Calu3 (cell line): ENCODE measurements at regions not wholly inside any gene's neighbourhood (a gene's known extent, or its start where the extent isn't known, plus 50 kb on each side); places are given as distances from the start of the nearest gene placed in this dataset.

Experiments
- BruUV-seq: library from RNA; stranded (reverse); fragments of 400-500 nt; replicated peaks from 2 replicates; lab custom pipeline; 2021; lab: Mats Ljungman, UMichigan
- CTCF ChIA-PET: fragments of 300-600 bp; sonication (Branson Sonifier 250); formaldehyde crosslinking; loops from one replicate; lab custom pipeline; 2022; ENCODE audit warnings: antibody characterized with exemption; lab: Charles Lee
- DNase-seq: peaks from one replicate; pipeline ENCODE4 v3.0.0; 2022
- H3K27ac Mint-ChIP-seq: one replicate; pipeline ENCODE4 v1.8.0; 2022; ENCODE audit warnings: mixed read lengths; ENCODE audit not compliant: unreplicated experiment
- H3K27me3 Mint-ChIP-seq: one replicate; pipeline ENCODE4 v1.8.0; 2022; ENCODE audit warnings: mixed read lengths; ENCODE audit not compliant: unreplicated experiment
- H3K36me3 Mint-ChIP-seq: one replicate; pipeline ENCODE4 v1.8.0; 2022; ENCODE audit warnings: mild to moderate bottlenecking, moderate library complexity, mixed read lengths; ENCODE audit not compliant: insufficient read depth, unreplicated experiment
- H3K4me1 Mint-ChIP-seq: one replicate; pipeline ENCODE4 v1.8.0; 2022; ENCODE audit warnings: mild to moderate bottlenecking, low read depth, mixed read lengths; ENCODE audit not compliant: unreplicated experiment
- H3K4me3 Mint-ChIP-seq: one replicate; pipeline ENCODE4 v1.8.0; 2022; ENCODE audit warnings: mild to moderate bottlenecking, low read depth, moderate library complexity, mixed read lengths; ENCODE audit not compliant: unreplicated experiment
- H3K9me3 Mint-ChIP-seq: one replicate; pipeline ENCODE4 v1.8.0; 2022; ENCODE audit warnings: low read depth, mixed read lengths; ENCODE audit not compliant: unreplicated experiment
- intact Hi-C: fragments of 100-400 bp; cut with micrococcal nuclease; formaldehyde crosslinking; loops from one replicate; pipeline ENCODE4 v1.10.0; 2022; ENCODE audit not compliant: unreplicated experiment
- TF ChIP-seq, protein P1 (sequence below): fragments of 200-600 bp; IDR thresholded peaks from one replicate; pipeline ENCODE4 v1.8.0; 2022; ENCODE audit warnings: antibody characterized with exemption; ENCODE audit not compliant: unreplicated experiment

DNA sequence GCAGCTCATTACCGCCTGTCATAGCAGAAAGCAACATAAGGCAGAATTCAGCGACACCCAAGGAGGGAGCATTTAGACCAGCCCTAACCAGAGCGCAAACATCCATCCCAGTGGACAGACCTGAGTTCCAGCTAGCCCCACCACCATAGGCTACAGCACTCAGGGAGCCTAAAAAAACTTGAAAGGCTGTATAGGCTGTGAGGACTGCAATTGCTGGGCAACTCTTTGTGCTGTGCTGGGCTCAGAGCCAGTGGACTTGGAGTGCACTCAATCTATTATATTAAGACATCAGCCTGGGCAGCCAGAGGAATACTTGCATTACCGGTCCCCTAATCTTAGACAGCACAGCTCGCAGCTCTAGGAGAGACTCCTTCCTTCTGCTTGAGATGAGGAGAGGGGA is 207.3 kb downstream of the KIF2B start:
- BruUV-seq, result no TSS peak
- Mint-ChIP-seq H3K4me3 (no peak overlapping the region), H3K27me3 (no peaks in the 10 kb centered on the region), H3K9me3 (peaks cover 5% of the 10 kb centered on the region), H3K36me3 (no peaks in the 10 kb centered on the region), H3K27ac (no peak overlapping the region), H3K4me1 (no peaks in the 10 kb centered on the region)
- CTCF ChIA-PET, result no interaction called here
- DNase-seq, result no peak
- TF ChIP-seq, protein P1, sequence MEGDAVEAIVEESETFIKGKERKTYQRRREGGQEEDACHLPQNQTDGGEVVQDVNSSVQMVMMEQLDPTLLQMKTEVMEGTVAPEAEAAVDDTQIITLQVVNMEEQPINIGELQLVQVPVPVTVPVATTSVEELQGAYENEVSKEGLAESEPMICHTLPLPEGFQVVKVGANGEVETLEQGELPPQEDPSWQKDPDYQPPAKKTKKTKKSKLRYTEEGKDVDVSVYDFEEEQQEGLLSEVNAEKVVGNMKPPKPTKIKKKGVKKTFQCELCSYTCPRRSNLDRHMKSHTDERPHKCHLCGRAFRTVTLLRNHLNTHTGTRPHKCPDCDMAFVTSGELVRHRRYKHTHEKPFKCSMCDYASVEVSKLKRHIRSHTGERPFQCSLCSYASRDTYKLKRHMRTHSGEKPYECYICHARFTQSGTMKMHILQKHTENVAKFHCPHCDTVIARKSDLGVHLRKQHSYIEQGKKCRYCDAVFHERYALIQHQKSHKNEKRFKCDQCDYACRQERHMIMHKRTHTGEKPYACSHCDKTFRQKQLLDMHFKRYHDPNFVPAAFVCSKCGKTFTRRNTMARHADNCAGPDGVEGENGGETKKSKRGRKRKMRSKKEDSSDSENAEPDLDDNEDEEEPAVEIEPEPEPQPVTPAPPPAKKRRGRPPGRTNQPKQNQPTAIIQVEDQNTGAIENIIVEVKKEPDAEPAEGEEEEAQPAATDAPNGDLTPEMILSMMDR, result no peak
- intact Hi-C loops, result no loop called here

DNA sequence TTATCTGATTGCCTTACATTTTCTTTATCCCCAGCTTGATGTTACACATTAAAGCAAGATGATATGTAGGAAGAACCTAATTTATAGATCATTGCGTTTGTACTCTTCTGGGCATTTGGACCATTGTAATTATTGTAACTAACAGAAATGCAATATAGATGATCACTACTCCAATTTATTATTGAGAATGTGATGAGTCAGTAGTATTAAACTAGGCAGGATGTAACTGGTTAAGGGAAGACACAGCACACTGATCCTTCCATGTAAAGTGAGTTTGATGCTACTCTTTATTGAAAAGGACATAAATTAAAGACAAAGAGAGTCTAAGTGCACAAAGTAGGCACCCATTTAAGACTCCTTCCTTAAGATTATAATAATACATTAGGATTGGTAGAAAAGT is 223.8 kb downstream of the KIF2B start:
- DNase-seq, result no peak
- H3K9me3 Mint-ChIP-seq, result peaks cover 6% of the 10 kb centered on the region
- intact Hi-C loops, result no loop called here
- H3K4me1 Mint-ChIP-seq, result no peaks in the 10 kb centered on the region
- CTCF ChIA-PET, result no interaction called here
- no peaks in the 10 kb centered on the region for H3K36me3 Mint-ChIP-seq
- no peak overlapping the region for H3K4me3 Mint-ChIP-seq
- H3K27ac Mint-ChIP-seq, result no peak overlapping the region
- no TSS peak for BruUV-seq
- TF ChIP-seq, protein P1, result no peak
- no peaks in the 10 kb centered on the region for H3K27me3 Mint-ChIP-seq

DNA sequence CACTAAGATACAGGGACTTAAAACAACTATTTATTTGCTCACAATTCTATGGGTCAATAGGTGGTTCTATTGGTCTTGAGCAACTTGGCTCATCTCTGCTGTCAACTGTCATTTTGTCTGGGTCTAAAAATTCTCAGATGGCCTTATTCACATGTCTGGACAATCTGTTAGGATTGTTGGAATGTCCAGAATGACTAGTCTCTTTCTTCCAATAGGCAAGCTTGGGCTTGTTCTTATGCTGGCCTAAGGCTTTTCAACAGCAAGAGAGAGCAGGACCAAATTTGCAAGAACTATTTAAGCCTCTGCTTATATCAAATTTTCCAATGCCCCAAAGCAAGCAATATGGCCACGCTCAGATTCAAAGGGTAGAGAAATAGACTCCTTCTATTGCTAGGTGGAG is 240.9 kb downstream of the KIF2B start:
- Mint-ChIP-seq H3K27me3 (no peaks in the 10 kb centered on the region), H3K36me3 (no peaks in the 10 kb centered on the region), H3K4me1 (no peaks in the 10 kb centered on the region), H3K27ac (no peak overlapping the region), H3K9me3 (peaks cover 7% of the 10 kb centered on the region), H3K4me3 (no peak overlapping the region)
- BruUV-seq, result no TSS peak
- DNase-seq, result no peak
- TF ChIP-seq, protein P1, result no peak
- intact Hi-C loops, result no loop called here
- CTCF ChIA-PET, result no interaction called here

DNA sequence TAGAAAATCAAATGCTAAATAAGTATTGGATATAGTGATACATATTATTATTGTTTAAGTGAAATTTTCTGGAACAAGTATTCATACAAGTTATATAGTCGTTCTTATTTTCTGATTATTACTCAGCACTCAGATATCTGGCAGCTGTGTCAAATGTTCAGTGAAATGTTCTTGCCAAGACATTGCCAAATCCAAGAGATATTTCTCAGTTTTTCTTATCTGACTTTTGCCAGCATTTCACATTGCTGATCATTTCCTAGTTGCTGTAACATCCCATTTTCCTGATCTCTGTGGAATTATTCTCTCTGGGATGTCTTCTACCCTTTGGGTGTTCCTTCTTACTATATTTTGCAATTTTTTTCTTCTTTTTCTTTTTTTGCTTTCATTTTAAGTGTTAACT is 262.3 kb downstream of the KIF2B start:
- intact Hi-C loops, result no loop called here
- H3K36me3 Mint-ChIP-seq, result no peaks in the 10 kb centered on the region
- no peaks in the 10 kb centered on the region for H3K4me1 Mint-ChIP-seq
- DNase-seq, result no peak
- BruUV-seq, result no TSS peak
- H3K4me3 Mint-ChIP-seq, result no peak overlapping the region
- TF ChIP-seq, protein P1, result no peak
- CTCF ChIA-PET, result no interaction called here
- H3K9me3 Mint-ChIP-seq, result peaks cover 10% of the 10 kb centered on the region
- no peaks in the 10 kb centered on the region for H3K27me3 Mint-ChIP-seq
- no peak overlapping the region for H3K27ac Mint-ChIP-seq
